Retinal pigment epithelial cell (primary cell): ENCODE measurements at regions not wholly inside any gene's neighbourhood (a gene's known extent, or its start where the extent isn't known, plus 50 kb on each side); places are given as distances from the start of the nearest gene placed in this dataset.

Experiments used
- DNase-seq: peaks from one replicate; pipeline ENCODE4 v3.0.0-alpha.2; 2010; ENCODE audit warnings: low read depth
- H3K4me3 ChIP-seq: 2 replicates; pipeline ENCODE4 v1.5.1; 2011; ENCODE audit warnings: mild to moderate bottlenecking, low read length, control low read depth, moderate library complexity
- TF ChIP-seq, protein P1 (sequence below): conservative IDR thresholded peaks from 2 replicates; pipeline ENCODE4 v1.5.1; 2011; ENCODE audit warnings: low read depth, low read length, control low read depth, inconsistent platforms

GRCh38 chr6:92770540-92770939 lies 648.8 kb downstream of the EPHA7 start:
- no peak for DNase-seq
- TF ChIP-seq, protein P1, sequence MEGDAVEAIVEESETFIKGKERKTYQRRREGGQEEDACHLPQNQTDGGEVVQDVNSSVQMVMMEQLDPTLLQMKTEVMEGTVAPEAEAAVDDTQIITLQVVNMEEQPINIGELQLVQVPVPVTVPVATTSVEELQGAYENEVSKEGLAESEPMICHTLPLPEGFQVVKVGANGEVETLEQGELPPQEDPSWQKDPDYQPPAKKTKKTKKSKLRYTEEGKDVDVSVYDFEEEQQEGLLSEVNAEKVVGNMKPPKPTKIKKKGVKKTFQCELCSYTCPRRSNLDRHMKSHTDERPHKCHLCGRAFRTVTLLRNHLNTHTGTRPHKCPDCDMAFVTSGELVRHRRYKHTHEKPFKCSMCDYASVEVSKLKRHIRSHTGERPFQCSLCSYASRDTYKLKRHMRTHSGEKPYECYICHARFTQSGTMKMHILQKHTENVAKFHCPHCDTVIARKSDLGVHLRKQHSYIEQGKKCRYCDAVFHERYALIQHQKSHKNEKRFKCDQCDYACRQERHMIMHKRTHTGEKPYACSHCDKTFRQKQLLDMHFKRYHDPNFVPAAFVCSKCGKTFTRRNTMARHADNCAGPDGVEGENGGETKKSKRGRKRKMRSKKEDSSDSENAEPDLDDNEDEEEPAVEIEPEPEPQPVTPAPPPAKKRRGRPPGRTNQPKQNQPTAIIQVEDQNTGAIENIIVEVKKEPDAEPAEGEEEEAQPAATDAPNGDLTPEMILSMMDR: no peak
- H3K4me3 ChIP-seq: no peak overlapping the region

DNA sequence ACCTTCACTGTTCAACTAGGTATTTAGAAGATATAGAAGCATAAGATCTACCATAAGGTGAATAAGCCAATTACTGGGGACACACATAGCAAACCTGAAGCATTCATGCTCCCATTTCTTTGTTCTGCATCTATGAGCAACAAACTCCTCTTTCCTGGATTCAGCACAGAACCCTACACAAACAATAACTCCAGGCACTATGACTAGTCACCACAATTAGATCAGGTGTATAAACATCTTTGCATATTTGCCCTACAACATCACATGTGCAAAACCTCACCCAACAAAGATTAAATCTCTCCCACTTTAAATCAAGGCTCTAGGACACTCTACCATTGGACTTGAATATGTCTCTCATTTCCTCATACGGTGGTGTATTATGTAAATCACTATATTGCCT lies 652.3 kb downstream of the EPHA7 start:
- TF ChIP-seq, protein P1: no peak
- no peak overlapping the region for H3K4me3 ChIP-seq
- DNase-seq: no peak

DNA sequence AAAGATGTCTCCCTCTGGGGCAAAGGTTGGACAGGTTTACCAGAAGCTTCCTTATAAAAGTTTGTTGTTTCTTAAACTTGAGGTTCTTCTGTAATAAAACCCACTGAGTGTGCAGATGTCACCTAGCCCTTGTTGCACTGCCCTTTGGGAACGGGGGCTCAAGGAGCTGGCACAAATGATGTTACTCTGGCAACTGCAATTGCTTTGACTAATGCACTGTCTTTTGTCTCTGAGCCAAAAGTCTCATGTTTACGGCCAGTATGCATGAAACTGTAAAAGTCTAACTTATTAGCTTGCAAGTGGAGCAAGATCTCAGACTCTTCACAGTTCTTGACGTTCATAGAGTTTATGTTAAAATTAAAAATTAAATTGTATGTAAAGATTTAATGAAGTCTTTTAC lies 655.7 kb downstream of the EPHA7 start:
- no peak for DNase-seq
- TF ChIP-seq, protein P1: no peak
- H3K4me3 ChIP-seq: no peak overlapping the region

- H3K4me3 ChIP-seq: no peak overlapping the region
- TF ChIP-seq, protein P1: no peak
- DNase-seq: no peak
Observed at GRCh38 chr6:92763274-92763584, 656.1 kb downstream of the EPHA7 start.

- DNase-seq: peak; percentile 60
- no peak overlapping the region for H3K4me3 ChIP-seq
- TF ChIP-seq, protein P1: no peak
Observed at GRCh38 chr6:92762443-92763273, 656.7 kb downstream of the EPHA7 start.

DNA sequence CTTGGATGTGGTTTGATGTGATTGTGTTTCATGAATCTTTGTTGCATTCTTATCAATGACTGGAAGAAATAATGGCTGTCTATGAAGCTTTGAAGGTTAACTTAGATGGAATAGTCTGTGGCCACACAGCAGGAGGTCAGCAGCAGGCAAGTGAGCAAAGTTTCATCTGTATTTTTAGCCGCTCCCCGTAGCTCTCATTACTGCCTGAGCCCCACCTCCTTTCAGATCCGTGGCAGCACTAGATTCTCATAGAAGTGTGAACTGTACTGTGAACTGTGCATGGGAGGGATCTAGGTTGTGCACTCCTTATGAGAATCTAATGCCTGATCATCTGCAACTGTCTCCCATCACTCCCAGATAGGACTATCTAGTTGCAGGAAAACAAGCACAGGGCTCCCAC lies 660.2 kb downstream of the EPHA7 start:
- TF ChIP-seq, protein P1: no peak
- H3K4me3 ChIP-seq: no peak overlapping the region
- DNase-seq: no peak

GRCh38 chr6:92757925-92758324 lies 661.4 kb downstream of the EPHA7 start:
- TF ChIP-seq, protein P1: no peak
- no peak for DNase-seq
- H3K4me3 ChIP-seq: no peak overlapping the region
